ENCODE measurements at regions not wholly inside any gene's neighbourhood (a gene's known extent, or its start where the extent isn't known, plus 50 kb on each side); places are given as distances from the start of the nearest gene placed in this dataset.
"Not testable (repeated sequence)": the region's sequence is repeated elsewhere in the genome, so short reads cannot be mapped to it uniquely, and the experiment has no call there.

DNA sequence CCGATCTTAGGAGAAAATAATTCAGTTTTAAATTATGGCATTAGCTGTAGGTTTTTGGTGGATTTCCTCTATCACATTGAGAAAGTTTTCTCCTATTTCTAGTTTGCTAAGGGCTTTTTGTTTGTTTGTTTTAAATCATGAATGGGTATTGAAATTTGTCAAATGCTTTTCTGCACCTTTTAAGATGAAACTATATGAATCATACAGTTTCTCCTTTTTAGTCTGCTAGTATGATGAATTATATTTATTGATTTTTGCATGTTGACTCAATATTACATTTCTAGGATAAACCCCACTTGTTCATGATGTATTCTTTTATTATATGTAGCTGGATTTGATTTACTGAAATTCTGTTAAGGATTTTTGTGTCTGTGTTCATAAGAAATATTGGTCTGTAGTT is 70.3 kb upstream of the PIP4K2A start:
- CTCF ChIA-PET = interaction anchor here (0.7 to 0.9 kb wide), 2 partner anchors 15 to 204 kb away, joined by 3 to 4 read pairs; no protein-coding TSS in a partner anchor
- Mint-ChIP-seq H3K4me3 (no peak overlapping the region), H3K9me3 (no peaks in the 10 kb centered on the region), H3K27ac (no peak overlapping the region), H3K36me3 (ENCODE audit: low read depth) (no peaks in the 10 kb centered on the region), H3K4me1 (ENCODE audit: low read depth) (peaks cover 3% of the 10 kb centered on the region), H3K27me3 (no peaks in the 10 kb centered on the region)
- POLR2A ChIA-PET = no interaction called here
- intact Hi-C loops (cut with micrococcal nuclease) = no loop called here
- TF ChIP-seq, protein P1, sequence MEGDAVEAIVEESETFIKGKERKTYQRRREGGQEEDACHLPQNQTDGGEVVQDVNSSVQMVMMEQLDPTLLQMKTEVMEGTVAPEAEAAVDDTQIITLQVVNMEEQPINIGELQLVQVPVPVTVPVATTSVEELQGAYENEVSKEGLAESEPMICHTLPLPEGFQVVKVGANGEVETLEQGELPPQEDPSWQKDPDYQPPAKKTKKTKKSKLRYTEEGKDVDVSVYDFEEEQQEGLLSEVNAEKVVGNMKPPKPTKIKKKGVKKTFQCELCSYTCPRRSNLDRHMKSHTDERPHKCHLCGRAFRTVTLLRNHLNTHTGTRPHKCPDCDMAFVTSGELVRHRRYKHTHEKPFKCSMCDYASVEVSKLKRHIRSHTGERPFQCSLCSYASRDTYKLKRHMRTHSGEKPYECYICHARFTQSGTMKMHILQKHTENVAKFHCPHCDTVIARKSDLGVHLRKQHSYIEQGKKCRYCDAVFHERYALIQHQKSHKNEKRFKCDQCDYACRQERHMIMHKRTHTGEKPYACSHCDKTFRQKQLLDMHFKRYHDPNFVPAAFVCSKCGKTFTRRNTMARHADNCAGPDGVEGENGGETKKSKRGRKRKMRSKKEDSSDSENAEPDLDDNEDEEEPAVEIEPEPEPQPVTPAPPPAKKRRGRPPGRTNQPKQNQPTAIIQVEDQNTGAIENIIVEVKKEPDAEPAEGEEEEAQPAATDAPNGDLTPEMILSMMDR (IDR thresholded peaks at IDR 0.05) = no peak
- ATAC-seq (no peak), DNase-seq (no peak)

DNA sequence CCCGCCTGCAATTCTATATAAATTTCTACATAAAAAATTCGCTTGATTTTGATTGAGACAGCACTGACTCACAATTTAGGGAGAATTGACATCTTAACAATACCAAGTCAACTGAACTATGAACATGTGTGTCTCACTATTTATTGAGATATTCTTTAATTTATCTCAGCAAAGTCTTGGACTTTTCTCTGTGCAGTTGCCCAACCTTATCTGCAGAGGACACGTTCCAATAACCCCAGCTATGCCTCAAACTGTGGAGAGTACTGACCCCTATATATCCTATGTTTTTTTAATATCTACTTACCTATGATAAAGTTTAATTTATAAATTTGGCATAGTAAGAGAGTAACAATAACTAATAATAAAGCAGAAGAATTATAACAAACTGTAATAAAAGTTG is 69.4 kb upstream of the PIP4K2A start:
- POLR2A ChIA-PET = no interaction called here
- ATAC-seq (no peak), DNase-seq (no peak)
- Mint-ChIP-seq H3K27me3 (no peaks in the 10 kb centered on the region), H3K36me3 (ENCODE audit: low read depth) (no peaks in the 10 kb centered on the region), H3K27ac (no peak overlapping the region), H3K9me3 (no peaks in the 10 kb centered on the region), H3K4me1 (ENCODE audit: low read depth) (peaks cover 6% of the 10 kb centered on the region), H3K4me3 (no peak overlapping the region)
- intact Hi-C loops (cut with micrococcal nuclease) = no loop called here
- TF ChIP-seq, protein P1 (IDR thresholded peaks at IDR 0.05) = no peak
- CTCF ChIA-PET = no interaction called here

DNA sequence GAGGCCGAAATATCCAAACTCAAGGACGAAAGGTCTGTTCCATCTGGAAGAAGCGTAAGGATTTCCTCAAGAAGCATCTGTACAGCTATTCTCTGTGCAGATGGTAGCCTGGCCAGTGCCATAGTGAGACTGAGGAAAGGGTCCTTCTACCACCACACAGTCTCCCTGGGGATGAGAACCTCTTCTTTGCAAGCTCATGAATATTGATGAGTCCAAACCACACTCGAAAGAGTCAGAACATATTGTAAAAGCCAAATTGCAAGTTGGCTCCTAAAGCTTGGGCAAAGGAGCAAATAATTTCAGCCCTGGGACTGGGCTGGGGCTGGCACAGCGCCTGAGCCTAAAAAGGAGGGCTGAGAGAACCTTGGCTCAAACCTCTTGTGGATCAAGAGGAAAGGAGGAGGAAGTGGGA is 66.1 kb upstream of the PIP4K2A start:
- POLR2A ChIA-PET = no interaction called here
- Mint-ChIP-seq H3K4me3 (no peak overlapping the region), H3K9me3 (peaks cover 7% of the 10 kb centered on the region), H3K27me3 (no peaks in the 10 kb centered on the region), H3K36me3 (ENCODE audit: low read depth) (peaks cover 2% of the 10 kb centered on the region), H3K27ac (no peak overlapping the region), H3K4me1 (ENCODE audit: low read depth) (peaks cover 5% of the 10 kb centered on the region)
- no peak for DNase-seq
- TF ChIP-seq, protein P1 (IDR thresholded peaks at IDR 0.05) = no peak
- ATAC-seq = no peak
- intact Hi-C loops (cut with micrococcal nuclease) = no loop called here
- CTCF ChIA-PET = no interaction called here

DNA sequence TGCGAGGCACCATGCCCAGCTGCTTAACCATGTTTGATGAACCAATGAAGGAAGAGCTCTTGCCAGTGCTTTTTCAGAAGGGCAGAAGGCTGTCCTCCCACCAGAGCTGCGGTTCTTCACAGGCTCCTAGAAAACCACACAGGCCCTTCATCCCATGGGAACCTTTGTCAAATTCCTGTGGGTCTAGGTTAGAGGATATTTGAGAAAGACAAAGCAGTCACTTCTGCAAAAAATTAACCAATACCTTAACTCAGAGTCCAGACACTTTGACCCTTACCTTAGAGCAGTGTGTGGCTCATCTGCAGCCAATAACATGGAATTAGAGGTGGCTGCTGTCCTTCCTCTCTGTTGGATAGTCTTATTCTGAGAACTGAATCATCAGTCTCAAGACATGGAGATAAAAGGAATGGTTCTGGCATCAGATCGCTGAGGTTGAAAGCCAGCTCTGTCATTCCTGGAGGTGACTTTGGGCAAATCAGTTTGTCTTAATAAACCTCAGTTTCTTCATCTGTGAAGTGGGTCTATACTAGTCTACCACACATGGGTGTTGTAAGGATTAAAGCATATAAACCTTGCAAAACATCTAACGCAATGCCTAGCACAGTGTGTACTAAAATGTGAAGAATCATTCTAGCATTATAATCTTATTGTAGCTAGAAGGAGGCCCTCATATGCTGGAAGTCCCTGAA is 65.1 kb upstream of the PIP4K2A start:
- CTCF ChIA-PET = interaction anchor here (2.4 kb wide), 1 partner anchor 23 kb away, joined by 5 read pairs; no protein-coding TSS in a partner anchor
- H3K9me3 Mint-ChIP-seq = peaks cover 7% of the 10 kb centered on the region
- intact Hi-C loops (cut with micrococcal nuclease) = no loop called here
- H3K4me1 Mint-ChIP-seq (ENCODE audit: low read depth) = peaks cover 5% of the 10 kb centered on the region
- DNase-seq = no peak
- TF ChIP-seq, protein P1 (IDR thresholded peaks at IDR 0.05) = no peak
- H3K27me3 Mint-ChIP-seq = no peaks in the 10 kb centered on the region
- POLR2A ChIA-PET = interaction anchor here (0.6 kb wide), 1 partner anchor 11 kb away, joined by 3 read pairs; no protein-coding TSS in a partner anchor
- no peak overlapping the region for H3K4me3 Mint-ChIP-seq
- no peak overlapping the region for H3K27ac Mint-ChIP-seq
- ATAC-seq = no peak
- peaks cover 2% of the 10 kb centered on the region for H3K36me3 Mint-ChIP-seq (ENCODE audit: low read depth)

DNA sequence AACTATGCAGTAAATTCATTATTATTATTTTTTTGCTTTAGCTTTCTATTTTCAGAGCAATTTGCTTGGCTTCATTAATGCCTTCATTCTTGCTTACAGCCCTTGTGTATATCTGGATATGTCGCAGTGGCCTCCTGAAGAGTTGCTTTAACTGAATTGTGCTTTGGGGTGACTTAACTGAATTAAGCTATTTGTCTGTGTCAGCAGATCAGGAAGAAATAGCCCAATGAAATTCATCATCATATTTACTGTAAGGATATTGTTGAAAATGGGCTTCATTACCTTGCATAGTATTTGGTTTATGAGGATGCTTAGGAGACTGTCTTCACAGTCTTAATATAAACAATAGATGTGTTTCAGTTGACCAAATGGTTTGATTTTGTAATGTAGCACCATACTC is 59.7 kb upstream of the PIP4K2A start:
- CTCF ChIA-PET = no interaction called here
- peaks cover 10% of the 10 kb centered on the region for H3K9me3 Mint-ChIP-seq
- TF ChIP-seq, protein P1 (IDR thresholded peaks at IDR 0.05) = no peak
- no peak overlapping the region for H3K27ac Mint-ChIP-seq
- peaks cover 5% of the 10 kb centered on the region for H3K4me1 Mint-ChIP-seq (ENCODE audit: low read depth)
- intact Hi-C loops (cut with micrococcal nuclease) = no loop called here
- no peak overlapping the region for H3K4me3 Mint-ChIP-seq
- no peak for DNase-seq
- ATAC-seq = no peak
- no peaks in the 10 kb centered on the region for H3K27me3 Mint-ChIP-seq
- peaks cover 4% of the 10 kb centered on the region for H3K36me3 Mint-ChIP-seq (ENCODE audit: low read depth)
- POLR2A ChIA-PET = interaction anchor here (1.2 kb wide), 1 partner anchor 61 kb away, joined by 3 read pairs; no protein-coding TSS in a partner anchor

DNA sequence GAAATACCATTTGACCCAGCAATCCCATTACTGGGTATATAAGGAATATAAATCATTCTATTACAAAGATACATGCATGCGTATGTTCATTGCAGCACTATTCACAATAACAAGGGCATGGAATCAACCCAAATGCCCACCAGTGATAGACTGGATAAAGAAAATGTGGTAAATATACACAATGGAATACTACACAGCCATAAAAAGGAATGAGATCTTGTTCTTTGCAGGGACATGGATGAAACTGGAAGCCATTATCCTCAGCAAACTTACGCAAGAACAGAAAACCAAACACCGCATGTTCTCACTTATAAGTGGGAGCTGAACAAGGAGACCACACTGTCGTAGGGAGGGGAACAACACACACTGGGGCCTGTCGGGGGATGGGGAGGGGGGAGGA is 57.3 kb upstream of the PIP4K2A start:
- H3K36me3 Mint-ChIP-seq (ENCODE audit: low read depth); H3K4me1 Mint-ChIP-seq (ENCODE audit: low read depth); H3K4me3 Mint-ChIP-seq; CTCF ChIA-PET; H3K27me3 Mint-ChIP-seq; POLR2A ChIA-PET; intact Hi-C loops (cut with micrococcal nuclease); ATAC-seq; H3K27ac Mint-ChIP-seq; DNase-seq; H3K9me3 Mint-ChIP-seq: not testable (repeated sequence)
